Neural crest cell (in vitro differentiated cells): ENCODE measurements at regions not wholly inside any gene's neighbourhood (a gene's known extent, or its start where the extent isn't known, plus 50 kb on each side); places are given as distances from the start of the nearest gene placed in this dataset.

Experiments used
- DNase-seq: peaks from one replicate; pipeline ENCODE4 v3.0.0; 2021; ENCODE audit warnings: low read depth, mixed read lengths, low spot score
- H3K27ac Mint-ChIP-seq: one replicate; pipeline ENCODE4 v1.8.0; 2021; ENCODE audit warnings: mild to moderate bottlenecking, mixed read lengths; ENCODE audit not compliant: unreplicated experiment
- H3K27me3 Mint-ChIP-seq: 2 replicates; pipeline ENCODE4 v1.8.0; 2021; ENCODE audit warnings: low read depth, mild to moderate bottlenecking, mixed read lengths
- H3K36me3 Mint-ChIP-seq: 2 replicates; pipeline ENCODE4 v1.8.0; 2021; ENCODE audit warnings: low read depth, mild to moderate bottlenecking, mixed read lengths
- H3K4me1 Mint-ChIP-seq: 2 replicates; pipeline ENCODE4 v1.8.0; 2021; ENCODE audit warnings: mixed read lengths
- H3K4me3 Mint-ChIP-seq: one replicate; pipeline ENCODE4 v1.8.0; 2021; ENCODE audit warnings: mild to moderate bottlenecking, mixed read lengths
- H3K9me3 Mint-ChIP-seq: 2 replicates; pipeline ENCODE4 v1.8.0; 2021; ENCODE audit warnings: mixed read lengths
- TF ChIP-seq, protein P1 (sequence below): fragments of 200-600 bp; sonication (generic); conservative IDR thresholded peaks from 2 replicates; pipeline ENCODE4 v1.5.0; 2021; ENCODE audit warnings: antibody characterized with exemption, mild to moderate bottlenecking

DNA sequence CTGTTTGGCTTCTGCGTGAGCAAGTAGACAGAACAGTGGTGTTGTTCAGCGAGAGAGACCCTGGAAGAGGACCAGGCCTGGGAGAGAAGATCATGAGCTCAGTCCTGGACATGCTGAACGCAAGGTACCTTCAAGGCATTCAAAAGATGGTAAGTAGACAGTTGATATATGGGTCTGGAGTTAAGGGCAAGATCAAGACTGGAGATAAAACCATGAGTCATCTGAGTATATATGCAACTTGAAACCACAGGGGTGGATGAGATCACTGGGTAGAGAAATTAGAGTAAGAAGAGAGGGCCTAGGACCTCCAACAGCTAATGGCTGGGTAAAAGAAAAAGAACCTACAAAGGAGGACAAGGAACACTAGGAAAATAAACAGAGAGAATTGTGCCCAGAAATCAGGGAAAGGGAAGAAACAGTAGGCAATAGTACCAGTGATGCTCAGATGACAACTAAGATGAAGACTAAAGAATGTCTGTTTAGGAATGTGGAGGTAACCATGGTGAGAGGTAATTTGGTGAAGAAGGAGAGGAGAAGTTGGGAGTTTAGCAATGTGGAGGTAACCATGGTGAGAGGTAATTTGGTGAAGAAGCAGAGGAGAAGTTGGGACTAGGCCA, 343.2 kb upstream of the ADAMTS9 start:
- no peak overlapping the region for H3K4me3 Mint-ChIP-seq
- H3K27ac Mint-ChIP-seq = no peak overlapping the region
- no peak for DNase-seq
- peaks cover 2% of the 10 kb centered on the region for H3K9me3 Mint-ChIP-seq
- no peaks in the 10 kb centered on the region for H3K27me3 Mint-ChIP-seq
- TF ChIP-seq, protein P1, sequence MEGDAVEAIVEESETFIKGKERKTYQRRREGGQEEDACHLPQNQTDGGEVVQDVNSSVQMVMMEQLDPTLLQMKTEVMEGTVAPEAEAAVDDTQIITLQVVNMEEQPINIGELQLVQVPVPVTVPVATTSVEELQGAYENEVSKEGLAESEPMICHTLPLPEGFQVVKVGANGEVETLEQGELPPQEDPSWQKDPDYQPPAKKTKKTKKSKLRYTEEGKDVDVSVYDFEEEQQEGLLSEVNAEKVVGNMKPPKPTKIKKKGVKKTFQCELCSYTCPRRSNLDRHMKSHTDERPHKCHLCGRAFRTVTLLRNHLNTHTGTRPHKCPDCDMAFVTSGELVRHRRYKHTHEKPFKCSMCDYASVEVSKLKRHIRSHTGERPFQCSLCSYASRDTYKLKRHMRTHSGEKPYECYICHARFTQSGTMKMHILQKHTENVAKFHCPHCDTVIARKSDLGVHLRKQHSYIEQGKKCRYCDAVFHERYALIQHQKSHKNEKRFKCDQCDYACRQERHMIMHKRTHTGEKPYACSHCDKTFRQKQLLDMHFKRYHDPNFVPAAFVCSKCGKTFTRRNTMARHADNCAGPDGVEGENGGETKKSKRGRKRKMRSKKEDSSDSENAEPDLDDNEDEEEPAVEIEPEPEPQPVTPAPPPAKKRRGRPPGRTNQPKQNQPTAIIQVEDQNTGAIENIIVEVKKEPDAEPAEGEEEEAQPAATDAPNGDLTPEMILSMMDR = no peak
- no peaks in the 10 kb centered on the region for H3K4me1 Mint-ChIP-seq
- H3K36me3 Mint-ChIP-seq = no peaks in the 10 kb centered on the region

DNA sequence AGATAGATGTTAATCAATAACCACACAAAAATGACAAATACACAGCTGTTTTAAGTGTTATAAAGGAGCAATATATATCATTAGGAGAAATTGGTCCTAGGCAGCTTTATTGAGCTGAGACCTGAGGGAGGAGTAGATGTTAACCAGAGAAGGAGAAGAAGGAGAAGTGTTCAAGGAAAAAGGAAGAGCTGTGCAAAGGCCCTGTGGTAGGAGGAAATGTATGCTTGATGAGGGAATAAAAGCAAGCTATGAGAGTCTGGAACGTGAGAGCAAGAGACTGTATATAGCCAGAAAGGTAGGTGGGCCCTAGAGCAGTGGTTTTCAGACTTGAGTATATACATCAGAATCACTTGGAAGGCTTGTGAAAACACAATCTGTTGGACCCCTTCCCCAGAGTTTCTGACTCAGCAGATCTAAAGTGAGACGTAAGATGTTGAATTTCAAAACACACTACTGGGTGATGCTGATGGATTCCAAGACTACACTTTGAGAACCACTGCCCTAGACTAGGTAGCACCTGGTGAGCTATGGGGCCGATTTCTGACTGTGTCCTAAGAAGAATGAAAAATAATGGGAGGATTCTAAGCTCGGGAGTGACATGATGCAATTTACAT, 342.3 kb upstream of the ADAMTS9 start:
- TF ChIP-seq, protein P1 = no peak
- H3K27me3 Mint-ChIP-seq = no peaks in the 10 kb centered on the region
- H3K36me3 Mint-ChIP-seq = no peaks in the 10 kb centered on the region
- no peak for DNase-seq
- no peak overlapping the region for H3K4me3 Mint-ChIP-seq
- peaks cover 2% of the 10 kb centered on the region for H3K9me3 Mint-ChIP-seq
- no peaks in the 10 kb centered on the region for H3K4me1 Mint-ChIP-seq
- H3K27ac Mint-ChIP-seq = no peak overlapping the region

DNA sequence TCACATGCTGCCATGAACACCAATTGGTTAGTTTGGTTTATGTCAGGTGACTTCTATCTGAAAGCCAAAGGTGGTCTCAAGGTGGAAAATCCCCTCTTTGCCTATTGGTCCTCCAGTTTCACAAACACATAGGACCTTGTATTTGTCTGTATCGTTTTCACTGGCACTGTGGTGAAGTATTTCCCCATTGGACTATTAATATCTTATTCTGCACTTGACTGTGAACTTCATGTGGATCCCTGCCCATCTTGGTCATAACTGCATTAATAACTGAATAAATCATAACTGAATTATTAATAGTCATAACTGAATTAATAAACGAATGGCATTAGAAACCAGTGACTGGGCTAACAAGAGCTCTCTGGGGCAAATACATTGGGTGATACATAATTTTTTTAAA, 341.3 kb upstream of the ADAMTS9 start:
- H3K27me3 Mint-ChIP-seq = no peaks in the 10 kb centered on the region
- H3K4me1 Mint-ChIP-seq = no peaks in the 10 kb centered on the region
- TF ChIP-seq, protein P1 = no peak
- H3K36me3 Mint-ChIP-seq = no peaks in the 10 kb centered on the region
- no peak for DNase-seq
- H3K9me3 Mint-ChIP-seq = peaks cover 2% of the 10 kb centered on the region
- no peak overlapping the region for H3K4me3 Mint-ChIP-seq
- no peak overlapping the region for H3K27ac Mint-ChIP-seq

DNA sequence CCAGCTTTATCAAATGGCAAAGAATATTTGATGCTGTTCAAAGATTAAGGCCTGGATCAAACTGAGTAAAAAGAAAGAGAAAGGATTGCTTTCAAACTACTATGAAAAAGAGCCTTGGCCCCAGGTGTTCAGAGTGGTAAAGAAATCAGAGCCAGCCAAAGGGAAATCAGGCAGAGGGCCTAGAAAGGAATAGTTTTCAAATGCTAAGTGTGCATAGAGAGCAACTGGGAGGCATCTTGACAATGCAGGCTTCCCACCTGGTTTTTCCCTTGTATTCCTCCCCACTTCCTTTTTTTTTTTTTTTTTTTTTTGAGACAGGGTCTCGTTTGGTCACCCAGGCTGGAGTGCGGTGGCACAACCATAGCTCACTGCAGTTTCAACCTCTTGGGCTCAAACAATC, 340.2 kb upstream of the ADAMTS9 start:
- H3K4me3 Mint-ChIP-seq = no peak overlapping the region
- H3K27ac Mint-ChIP-seq = no peak overlapping the region
- DNase-seq = no peak
- H3K4me1 Mint-ChIP-seq = no peaks in the 10 kb centered on the region
- H3K27me3 Mint-ChIP-seq = no peaks in the 10 kb centered on the region
- TF ChIP-seq, protein P1 = no peak
- H3K36me3 Mint-ChIP-seq = no peaks in the 10 kb centered on the region
- peaks cover 2% of the 10 kb centered on the region for H3K9me3 Mint-ChIP-seq

DNA sequence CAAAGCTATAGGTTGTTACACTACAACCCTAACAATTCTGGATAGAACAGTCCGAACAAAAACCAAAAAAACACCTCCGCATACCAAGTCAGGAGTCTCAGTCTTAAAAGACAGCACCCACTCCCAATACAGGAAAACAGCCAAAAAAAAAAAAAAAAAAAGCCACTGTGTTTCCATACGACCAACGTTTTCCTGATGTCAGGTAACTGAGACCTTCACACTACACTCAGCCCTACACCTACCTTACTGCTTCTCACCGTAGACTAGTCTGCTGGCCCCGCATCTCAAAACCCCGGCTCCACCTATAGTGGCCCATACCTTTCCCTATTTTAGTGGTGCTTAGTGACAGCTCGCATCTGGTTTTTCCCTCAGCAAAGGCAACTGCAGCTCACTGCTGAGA, 339.5 kb upstream of the ADAMTS9 start:
- Mint-ChIP-seq H3K36me3 (no peaks in the 10 kb centered on the region), H3K4me1 (no peaks in the 10 kb centered on the region), H3K4me3 (no peak overlapping the region), H3K27me3 (no peaks in the 10 kb centered on the region), H3K9me3 (peaks cover 2% of the 10 kb centered on the region), H3K27ac (no peak overlapping the region)
- TF ChIP-seq, protein P1 = no peak
- no peak for DNase-seq
